ENCODE measurements at regions not wholly inside any gene's neighbourhood (a gene's known extent, or its start where the extent isn't known, plus 50 kb on each side); places are given as distances from the start of the nearest gene placed in this dataset.

DNA sequence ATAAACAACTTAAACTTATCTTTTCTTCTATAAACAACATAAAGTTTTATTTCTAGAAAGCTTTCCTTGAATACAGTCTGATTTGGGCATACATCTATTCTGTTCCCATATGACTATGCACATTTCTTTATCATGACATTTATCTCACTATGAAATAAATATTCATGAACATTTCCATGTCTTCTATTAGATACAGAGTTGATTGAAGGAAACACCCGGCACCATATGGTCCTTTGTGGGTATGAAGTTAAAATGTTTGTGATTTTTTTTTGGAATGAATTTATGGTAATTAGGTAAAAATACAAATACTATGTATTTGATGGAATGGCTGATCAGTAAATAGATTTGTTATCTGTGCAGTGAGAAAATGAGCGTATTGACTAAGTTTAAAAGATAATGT lies 1209.8 kb upstream of the ACO1 start:
- Histone ChIP-seq H3K9me3 (ENCODE audit: control insufficient read depth in 1 of 2, insufficient read depth in 1 of 2, low read depth in 1 of 2, low read length in 2 of 2) (no peaks in the 10 kb centered on the region), H3K27me3 (ENCODE audit: insufficient read depth, low read length) (no peaks in the 10 kb centered on the region), H3K79me2 (ENCODE audit: insufficient read depth, low read length) (no peaks in the 10 kb centered on the region), H3K9ac (ENCODE audit: low read length) (no peak overlapping the region), H3K4me1 (ENCODE audit: control insufficient read depth in 1 of 2, insufficient read depth in 2 of 2, low read length in 2 of 2) (no peaks in the 10 kb centered on the region), H3K36me3 (ENCODE audit: control insufficient read depth in 1 of 2, insufficient read depth in 2 of 2, low read length in 2 of 2) (no peaks in the 10 kb centered on the region), H2AFZ (ENCODE audit: low read depth, low read length, poor library complexity, severe bottlenecking) (no peak overlapping the region), H3K27ac (ENCODE audit: low read depth, low read length) (no peak overlapping the region), H3K9me2 (ENCODE audit: insufficient read depth) (no peaks in the 10 kb centered on the region), H4K20me1 (ENCODE audit: insufficient read depth) (no peaks in the 10 kb centered on the region; the same call in 1 of the 2 replicates), H3K4me3 (replicated peaks in 1 of 2; ENCODE audit: low read depth in 1 of 2, low read length in 2 of 2) (no peak overlapping the region), H3K4me2 (ENCODE audit: low read length) (no peak overlapping the region)
- TF ChIP-seq JUND (IDR thresholded peaks at IDR 0.05) (no peak), SRF (IDR thresholded peaks at IDR 0.05; ENCODE audit: low read depth) (no peak), ZNF274 (IDR thresholded peaks at IDR 0.05; ENCODE audit: low read depth, low read length) (no peak), POLR2A (IDR thresholded peaks at IDR 0.05; ENCODE audit: borderline replicate concordance, extremely low read depth, insufficient read depth, insufficient read length) (no peak), CEBPB (IDR thresholded peaks at IDR 0.05; ENCODE audit: low read depth) (no peak), EZH2 (IDR thresholded peaks at IDR 0.05) (no peak), CBX3 (IDR thresholded peaks at IDR 0.05; ENCODE audit: low read depth) (no peak), ZFX (IDR thresholded peaks at IDR 0.05) (no peak), TCF7L2 (IDR thresholded peaks at IDR 0.05; ENCODE audit: borderline replicate concordance, extremely low read depth, insufficient read depth, insufficient read length) (no peak), POLR2AphosphoS5 (IDR thresholded peaks at IDR 0.05; ENCODE audit: low read depth, low read length) (no peak), FOSL1 (IDR thresholded peaks at IDR 0.05; ENCODE audit: low read depth) (no peak), RAD21 (IDR thresholded peaks at IDR 0.05; ENCODE audit: low read depth) (no peak)
- TF ChIP-seq, protein P1, sequence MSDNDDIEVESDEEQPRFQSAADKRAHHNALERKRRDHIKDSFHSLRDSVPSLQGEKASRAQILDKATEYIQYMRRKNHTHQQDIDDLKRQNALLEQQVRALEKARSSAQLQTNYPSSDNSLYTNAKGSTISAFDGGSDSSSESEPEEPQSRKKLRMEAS (IDR thresholded peaks at IDR 0.05): no peak
- TF ChIP-seq, protein P2, sequence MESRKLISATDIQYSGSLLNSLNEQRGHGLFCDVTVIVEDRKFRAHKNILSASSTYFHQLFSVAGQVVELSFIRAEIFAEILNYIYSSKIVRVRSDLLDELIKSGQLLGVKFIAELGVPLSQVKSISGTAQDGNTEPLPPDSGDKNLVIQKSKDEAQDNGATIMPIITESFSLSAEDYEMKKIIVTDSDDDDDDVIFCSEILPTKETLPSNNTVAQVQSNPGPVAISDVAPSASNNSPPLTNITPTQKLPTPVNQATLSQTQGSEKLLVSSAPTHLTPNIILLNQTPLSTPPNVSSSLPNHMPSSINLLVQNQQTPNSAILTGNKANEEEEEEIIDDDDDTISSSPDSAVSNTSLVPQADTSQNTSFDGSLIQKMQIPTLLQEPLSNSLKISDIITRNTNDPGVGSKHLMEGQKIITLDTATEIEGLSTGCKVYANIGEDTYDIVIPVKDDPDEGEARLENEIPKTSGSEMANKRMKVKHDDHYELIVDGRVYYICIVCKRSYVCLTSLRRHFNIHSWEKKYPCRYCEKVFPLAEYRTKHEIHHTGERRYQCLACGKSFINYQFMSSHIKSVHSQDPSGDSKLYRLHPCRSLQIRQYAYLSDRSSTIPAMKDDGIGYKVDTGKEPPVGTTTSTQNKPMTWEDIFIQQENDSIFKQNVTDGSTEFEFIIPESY (IDR thresholded peaks at IDR 0.05; ENCODE audit: extremely low read depth, insufficient replicate concordance, low read length): no peak
- TF ChIP-seq, protein P3, sequence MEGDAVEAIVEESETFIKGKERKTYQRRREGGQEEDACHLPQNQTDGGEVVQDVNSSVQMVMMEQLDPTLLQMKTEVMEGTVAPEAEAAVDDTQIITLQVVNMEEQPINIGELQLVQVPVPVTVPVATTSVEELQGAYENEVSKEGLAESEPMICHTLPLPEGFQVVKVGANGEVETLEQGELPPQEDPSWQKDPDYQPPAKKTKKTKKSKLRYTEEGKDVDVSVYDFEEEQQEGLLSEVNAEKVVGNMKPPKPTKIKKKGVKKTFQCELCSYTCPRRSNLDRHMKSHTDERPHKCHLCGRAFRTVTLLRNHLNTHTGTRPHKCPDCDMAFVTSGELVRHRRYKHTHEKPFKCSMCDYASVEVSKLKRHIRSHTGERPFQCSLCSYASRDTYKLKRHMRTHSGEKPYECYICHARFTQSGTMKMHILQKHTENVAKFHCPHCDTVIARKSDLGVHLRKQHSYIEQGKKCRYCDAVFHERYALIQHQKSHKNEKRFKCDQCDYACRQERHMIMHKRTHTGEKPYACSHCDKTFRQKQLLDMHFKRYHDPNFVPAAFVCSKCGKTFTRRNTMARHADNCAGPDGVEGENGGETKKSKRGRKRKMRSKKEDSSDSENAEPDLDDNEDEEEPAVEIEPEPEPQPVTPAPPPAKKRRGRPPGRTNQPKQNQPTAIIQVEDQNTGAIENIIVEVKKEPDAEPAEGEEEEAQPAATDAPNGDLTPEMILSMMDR (IDR thresholded peaks at IDR 0.05 in 2 of 3, conservative IDR thresholded peaks at IDR 0.05 in 1 of 3; ENCODE audit: borderline replicate concordance in 1 of 3, insufficient read depth in 1 of 3, low read depth in 2 of 3, low read length in 2 of 3): no peak
- TF ChIP-seq, protein P4, sequence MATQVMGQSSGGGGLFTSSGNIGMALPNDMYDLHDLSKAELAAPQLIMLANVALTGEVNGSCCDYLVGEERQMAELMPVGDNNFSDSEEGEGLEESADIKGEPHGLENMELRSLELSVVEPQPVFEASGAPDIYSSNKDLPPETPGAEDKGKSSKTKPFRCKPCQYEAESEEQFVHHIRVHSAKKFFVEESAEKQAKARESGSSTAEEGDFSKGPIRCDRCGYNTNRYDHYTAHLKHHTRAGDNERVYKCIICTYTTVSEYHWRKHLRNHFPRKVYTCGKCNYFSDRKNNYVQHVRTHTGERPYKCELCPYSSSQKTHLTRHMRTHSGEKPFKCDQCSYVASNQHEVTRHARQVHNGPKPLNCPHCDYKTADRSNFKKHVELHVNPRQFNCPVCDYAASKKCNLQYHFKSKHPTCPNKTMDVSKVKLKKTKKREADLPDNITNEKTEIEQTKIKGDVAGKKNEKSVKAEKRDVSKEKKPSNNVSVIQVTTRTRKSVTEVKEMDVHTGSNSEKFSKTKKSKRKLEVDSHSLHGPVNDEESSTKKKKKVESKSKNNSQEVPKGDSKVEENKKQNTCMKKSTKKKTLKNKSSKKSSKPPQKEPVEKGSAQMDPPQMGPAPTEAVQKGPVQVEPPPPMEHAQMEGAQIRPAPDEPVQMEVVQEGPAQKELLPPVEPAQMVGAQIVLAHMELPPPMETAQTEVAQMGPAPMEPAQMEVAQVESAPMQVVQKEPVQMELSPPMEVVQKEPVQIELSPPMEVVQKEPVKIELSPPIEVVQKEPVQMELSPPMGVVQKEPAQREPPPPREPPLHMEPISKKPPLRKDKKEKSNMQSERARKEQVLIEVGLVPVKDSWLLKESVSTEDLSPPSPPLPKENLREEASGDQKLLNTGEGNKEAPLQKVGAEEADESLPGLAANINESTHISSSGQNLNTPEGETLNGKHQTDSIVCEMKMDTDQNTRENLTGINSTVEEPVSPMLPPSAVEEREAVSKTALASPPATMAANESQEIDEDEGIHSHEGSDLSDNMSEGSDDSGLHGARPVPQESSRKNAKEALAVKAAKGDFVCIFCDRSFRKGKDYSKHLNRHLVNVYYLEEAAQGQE (IDR thresholded peaks at IDR 0.05; ENCODE audit: low read depth): no peak
- ATAC-seq (no peak), DNase-seq (ENCODE audit: low read depth, low spot score) (no peak)
- RAD21 ChIA-PET (ENCODE audit: low non-redundant PET in 1 of 2, low total read pairs in 2 of 2, uncharacterized antibody in 2 of 2, unreplicated experiment in 2 of 2): no interaction called here
- intact Hi-C loops (cut with micrococcal nuclease): no loop called here
- no TSS peak for BruUV-seq (replicated peaks)
- CTCF ChIA-PET: no interaction called here
- POLR2A ChIA-PET: no interaction called here
